GM21390 (cell line): ENCODE measurements at regions not wholly inside any gene's neighbourhood (a gene's known extent, or its start where the extent isn't known, plus 50 kb on each side); places are given as distances from the start of the nearest gene placed in this dataset.
"Not testable (repeated sequence)": the region's sequence is repeated elsewhere in the genome, so short reads cannot be mapped to it uniquely, and the experiment has no call there.

Experiments used
- ATAC-seq: cut with Tn5 transposase; IDR thresholded peaks from one replicate; pipeline ENCODE4 v1.9.1; 2021; ENCODE audit not compliant: unreplicated experiment

DNA sequence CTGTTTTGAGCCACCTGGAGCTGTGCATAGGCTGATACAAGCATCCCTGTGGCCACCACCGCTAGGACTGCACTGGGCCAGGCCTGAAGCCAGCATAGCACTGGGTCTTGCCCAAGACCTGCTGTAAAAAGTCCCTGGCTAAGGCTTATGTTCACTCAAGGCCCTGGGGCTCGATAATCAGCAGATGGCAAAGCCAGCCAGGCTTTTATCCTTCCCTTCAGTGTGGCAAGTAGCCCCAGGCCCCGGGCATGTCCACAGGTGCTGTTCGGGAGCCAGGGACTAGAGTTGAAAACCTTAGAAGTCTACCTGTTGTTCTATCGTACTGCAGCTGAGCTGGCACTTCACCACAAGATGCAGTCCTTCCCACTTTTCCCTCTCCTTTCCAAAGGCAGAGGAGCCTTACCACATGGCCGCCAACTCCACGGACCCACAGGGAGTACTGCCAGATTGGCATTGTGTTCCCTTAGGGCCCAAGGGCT, 226.4 kb upstream of the ZNF217 start:
- no peak for ATAC-seq

DNA sequence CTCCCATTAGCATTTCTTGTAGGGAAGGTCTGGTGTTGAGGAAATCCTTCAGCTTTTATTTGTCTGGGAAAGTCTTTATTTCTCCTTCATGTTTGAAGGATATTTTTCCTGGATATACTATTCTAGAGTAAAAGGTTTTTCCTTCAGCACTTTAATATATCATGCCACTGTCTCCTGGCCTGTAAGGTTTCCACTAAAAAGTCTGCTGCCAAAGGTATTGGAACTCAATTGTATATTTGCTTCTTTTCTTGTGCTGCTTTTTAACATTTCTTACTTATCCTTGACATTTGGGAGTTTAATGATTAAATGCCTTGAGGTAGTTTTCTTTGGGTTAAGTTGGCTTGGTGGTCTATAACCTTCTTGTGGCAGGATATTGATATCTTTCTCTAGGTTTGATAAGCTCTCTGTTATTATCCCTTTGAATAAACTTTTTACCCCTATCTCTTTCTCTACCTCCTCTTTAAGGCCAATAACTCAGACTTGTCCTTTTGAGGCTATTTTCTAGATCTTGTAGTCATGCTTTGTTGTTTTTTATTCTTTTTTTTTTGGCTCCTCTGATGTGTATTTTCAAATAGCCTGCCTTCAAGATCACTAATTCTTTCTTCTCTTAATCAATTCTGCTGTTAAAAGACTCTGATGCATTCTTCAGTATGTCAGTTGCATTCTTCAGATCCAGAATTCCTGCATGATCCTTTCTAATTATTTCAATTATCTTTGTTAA, 225.0 kb upstream of the ZNF217 start:
- ATAC-seq, result no peak

DNA sequence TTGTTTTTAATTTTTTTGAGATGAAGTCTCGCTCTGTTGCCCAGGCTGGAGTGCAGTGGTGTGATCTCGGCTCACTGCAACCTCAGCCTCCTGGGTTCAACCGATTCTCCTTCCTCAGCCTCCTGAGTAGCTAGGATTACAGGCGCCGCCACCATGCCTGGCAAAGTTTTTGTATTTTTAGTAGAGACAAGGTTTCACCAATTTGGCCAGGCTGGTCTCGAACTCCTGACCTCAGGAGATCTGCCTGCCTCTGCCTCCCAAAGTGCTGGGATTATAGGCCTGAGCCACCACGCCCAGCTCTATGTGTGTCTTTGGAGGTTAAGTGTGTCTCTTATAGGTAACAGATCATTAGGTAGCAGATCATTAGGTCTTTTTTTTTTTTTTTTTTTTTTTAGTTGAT, 223.9 kb upstream of the ZNF217 start:
- ATAC-seq, result not testable (repeated sequence)

DNA sequence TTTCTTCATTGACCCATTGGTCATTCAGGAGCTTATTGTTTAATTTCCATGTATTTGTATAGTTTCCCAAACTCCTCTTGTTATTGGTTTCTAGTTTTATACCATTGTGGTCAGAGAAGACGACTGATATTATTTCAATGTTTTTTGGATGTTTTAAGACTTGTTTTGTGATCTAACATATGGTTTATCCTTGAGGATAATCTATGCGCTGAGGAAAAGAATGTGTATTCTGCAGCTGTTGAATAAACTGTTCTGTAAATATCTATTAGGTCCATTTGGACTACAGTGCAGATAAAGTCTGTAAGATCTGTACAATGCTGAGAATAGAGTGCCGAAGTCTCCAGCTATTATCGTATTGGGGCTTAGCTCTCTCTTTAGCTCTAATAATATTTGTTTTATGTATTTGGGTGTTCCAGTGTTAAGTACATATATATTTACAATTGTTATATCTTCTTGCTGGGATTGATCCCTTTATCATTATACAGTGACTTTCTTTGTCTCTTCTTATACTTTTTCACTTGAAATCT, 223.3 kb upstream of the ZNF217 start:
- ATAC-seq, result no peak

DNA sequence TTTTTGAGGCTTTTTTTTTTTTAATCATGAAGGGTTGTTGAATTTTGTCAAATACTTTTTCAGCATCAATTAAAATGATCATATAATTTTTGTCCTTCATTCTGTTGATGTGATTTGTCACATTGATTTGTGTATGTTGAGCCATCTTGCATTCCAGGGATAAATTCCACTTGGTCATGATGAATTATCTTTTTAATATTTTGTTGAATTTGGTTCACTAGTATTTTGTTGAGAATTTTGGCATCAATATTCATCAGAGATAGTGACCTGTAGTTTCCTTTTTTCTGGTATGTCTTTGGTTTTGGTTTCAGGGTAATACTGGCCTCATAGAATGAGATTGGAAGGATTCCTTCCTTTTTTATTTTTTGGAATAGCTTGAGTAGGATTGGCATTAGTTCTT, 221.9 kb upstream of the ZNF217 start:
- no peak for ATAC-seq

DNA sequence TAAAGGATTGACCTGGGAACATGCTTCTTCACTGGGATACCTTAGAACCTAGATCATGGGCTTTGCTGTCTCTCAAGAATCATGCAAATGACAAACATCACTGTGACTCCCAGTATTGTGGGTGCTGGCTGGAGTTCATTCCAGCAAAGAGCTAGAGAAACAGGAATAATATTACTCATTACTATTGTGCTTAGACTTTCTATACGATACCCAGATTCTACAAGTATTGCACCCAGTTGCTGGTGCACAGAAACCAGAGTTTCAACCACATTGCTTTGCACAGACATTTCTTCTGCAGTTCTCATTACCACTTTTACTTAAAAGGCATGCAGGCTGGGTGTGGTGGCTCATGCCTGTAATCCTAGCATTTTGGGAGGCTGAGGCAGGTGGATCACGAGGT, 220.4 kb upstream of the ZNF217 start:
- ATAC-seq, result peak; percentile 69

DNA sequence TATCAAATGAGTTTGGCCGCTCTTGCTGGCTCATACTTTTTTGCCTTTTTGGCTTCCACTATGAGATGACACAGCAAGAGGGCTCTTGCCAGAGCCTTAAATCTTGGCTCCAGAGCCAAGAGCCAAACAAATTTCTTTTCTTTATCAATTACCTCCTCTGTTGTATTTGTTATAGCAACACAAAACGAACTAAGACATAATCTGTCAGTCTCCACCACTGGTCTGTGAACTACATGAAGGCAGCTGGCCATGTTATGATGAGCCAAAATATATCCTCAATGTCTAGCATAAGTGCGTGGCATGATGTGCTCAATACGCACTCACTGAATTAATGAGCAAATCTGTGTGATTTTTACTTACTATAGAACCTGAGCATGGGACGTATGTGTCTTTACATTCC, 220.0 kb upstream of the ZNF217 start:
- ATAC-seq, result no peak

DNA sequence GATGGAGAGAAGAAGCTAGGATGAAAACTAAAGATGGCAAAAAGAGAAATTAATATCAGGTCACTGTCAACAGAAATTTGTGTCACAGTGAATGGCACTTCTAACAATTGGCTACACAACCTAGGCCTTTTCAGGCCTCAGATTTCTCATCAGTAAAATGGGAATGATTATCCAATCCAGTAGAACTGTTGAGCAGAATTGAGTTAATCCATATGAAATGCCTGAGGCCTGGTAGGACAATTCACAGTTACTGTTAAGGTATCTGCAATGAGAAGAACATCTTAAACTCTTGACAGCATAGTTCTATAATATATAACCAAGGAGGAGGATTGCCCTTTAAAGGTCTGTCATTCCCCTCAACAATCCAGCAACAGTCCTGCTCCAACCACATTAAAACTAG, 217.9 kb upstream of the ZNF217 start:
- ATAC-seq, result no peak

DNA sequence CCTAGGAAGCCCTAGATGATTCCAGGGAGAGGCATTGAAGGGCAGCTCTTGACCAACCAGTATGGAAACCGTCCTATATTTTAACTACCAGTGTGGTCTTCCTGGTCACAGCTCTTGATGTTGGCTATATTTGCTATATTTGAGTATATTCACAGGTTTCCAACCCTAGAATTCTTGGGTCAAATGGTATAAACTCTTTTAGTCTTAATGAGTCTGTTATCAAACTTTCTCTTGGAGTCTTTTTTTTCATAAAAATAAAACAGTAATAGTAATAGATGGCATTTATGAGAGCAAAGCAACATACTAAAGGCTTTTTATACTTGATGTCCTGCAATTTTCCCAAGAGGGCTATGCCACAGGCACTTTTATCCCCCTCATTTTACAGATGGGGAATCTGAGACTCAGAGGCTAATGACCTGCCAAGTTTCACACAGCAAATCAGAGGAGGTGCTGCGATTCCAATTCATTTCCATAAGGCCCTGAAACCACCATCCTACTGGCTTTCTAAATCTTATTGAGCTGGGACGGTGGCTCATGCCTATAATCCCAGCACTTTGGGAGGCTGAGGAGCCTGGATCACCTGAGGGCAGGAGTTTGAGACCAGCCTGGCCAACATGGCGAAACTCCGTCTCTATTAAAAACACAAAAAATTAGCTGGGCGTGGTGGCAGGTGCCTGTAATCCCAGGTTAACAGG, 217.2 kb upstream of the ZNF217 start:
- ATAC-seq, result no peak

DNA sequence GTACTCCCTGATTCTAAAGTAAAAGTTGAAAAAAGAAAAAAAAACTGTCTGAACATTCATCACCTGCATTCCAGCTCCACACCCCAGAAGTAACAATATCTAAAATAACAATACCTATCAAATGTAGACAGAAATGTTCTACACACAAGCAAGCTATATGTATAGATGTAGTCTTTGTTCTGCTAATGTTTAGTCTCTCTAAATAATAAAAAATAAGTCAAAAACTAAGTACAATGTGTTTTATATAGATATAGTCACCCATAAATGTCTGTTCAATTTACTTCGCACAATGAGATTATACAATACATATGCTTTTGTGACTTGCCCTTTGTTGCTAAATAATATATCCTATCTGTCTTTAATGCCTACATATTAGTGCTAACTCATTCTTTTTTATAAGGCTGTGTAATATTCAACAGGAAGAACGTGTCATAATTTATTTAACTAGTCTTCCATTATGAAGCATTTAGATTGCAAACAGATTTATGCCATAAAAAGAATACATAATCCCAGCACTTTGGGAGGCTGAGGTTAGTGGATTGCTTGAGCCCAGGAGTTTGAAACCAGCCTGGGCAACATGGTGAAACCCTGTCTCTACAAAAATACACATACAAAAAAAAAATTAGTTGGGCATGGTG, 216.2 kb upstream of the ZNF217 start:
- ATAC-seq, result no peak

DNA sequence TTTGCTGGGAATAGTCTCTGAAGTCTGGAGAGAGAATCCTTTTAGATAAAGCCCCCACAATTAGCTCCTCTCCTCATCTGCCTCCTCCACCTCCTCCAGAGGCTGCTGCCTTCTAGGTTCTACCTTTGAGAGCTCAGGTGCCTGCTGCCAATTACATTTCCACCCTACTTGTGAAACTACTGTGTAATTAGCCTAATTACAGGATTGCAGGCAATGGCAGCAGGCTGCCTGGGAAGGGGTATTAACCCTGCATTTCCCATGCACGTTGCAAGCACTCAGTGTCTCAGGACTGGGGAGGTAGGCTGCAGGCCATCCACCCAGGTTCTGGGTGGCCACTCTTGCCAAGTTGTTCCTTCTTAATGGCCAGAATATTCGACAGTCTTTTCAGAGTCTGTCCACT, 215.6 kb upstream of the ZNF217 start:
- no peak for ATAC-seq

DNA sequence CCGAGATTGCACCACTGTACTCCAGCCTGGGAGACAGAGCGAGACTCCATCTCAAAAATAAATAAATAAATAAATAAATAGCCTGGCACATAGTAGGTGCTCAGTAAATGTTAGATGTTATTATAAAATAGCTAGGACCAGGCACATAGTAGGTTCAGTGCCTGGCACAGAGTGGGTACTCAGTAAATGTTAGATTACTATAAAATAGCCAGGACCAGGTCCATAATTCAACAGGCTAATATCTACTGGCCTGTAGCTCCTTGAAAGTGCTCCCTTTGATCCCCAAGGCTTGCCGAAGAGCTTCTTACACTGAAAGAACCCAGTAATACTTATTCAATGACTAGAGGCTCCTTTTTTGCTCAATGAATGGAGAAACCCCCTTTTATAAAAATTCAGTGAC, 215.1 kb upstream of the ZNF217 start:
- no peak for ATAC-seq

DNA sequence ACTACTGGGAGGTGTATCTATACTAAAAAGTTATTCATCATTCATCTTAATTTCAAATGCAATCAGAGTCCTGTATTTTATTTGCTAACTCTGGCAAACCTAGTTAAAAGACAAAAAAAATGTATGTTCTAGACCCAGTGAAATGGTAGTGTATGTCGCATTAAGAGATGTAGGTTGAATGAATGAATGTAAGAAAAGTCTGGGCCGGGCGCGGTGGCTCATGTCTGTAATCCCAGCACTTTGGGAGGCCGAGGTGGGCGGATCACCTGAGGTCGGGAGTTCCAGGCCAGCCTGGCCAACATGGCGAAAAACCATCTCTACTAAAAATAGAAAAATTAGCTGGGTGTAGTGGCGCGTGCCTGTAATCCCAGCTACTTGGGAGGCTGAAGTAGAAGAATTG, 214.7 kb upstream of the ZNF217 start:
- not testable (repeated sequence) for ATAC-seq

DNA sequence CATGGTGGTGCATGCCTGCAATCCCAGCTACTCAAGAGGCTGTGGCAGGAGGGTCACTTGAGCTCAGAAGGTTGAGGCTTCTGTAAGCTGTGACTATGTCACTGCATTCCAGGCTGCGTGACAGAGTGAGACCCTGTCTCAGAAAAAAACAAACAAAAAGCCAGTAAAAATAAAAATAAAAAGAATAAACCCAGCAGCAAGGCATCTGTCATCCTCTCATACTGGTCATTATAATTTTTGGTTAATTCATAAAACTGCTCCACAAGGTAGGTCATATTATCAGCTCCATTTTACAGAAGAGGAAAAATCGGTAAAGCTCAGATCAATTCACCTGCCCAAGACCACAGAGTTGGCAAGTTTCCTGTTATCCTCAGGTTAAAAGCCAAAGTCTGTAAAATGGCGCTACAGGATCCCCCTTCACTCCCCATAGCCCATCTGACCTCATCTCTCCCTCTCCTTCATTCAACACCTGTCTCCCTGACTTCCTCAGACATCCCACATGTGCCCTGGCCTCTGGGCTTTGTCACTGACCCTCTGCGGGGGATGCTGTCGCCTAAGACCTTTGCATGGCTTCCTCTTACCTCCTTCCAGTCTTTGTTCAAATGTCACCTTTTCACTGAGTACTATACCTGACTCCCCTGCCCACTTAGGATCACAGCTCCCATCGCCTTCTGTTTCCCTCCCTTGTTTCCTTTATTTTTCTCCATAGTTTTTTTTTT, 213.2 kb upstream of the ZNF217 start:
- ATAC-seq, result no peak

DNA sequence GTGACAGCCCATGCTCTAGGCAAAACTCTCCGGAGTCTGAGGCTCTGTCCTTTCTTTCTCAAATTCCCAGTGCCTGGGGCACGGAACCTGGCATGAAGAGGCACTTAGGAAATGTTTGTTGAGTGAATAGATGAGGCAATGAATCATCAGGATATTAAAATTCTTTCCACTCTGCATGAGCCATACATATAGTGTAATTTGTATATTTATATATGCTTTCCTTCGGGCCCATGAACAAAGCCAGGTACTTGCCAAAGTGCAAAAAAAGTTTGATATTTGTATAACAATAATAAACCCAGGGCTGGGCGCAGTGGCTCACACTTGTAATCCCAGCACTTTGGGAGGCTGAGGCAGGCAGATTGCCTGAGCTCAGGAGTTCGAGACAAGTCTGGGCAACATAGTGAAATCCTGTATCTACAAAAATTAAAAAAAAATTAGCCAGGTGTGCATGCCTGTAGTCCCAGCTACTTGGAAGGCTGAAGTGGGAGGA, 212.3 kb upstream of the ZNF217 start:
- no peak for ATAC-seq

DNA sequence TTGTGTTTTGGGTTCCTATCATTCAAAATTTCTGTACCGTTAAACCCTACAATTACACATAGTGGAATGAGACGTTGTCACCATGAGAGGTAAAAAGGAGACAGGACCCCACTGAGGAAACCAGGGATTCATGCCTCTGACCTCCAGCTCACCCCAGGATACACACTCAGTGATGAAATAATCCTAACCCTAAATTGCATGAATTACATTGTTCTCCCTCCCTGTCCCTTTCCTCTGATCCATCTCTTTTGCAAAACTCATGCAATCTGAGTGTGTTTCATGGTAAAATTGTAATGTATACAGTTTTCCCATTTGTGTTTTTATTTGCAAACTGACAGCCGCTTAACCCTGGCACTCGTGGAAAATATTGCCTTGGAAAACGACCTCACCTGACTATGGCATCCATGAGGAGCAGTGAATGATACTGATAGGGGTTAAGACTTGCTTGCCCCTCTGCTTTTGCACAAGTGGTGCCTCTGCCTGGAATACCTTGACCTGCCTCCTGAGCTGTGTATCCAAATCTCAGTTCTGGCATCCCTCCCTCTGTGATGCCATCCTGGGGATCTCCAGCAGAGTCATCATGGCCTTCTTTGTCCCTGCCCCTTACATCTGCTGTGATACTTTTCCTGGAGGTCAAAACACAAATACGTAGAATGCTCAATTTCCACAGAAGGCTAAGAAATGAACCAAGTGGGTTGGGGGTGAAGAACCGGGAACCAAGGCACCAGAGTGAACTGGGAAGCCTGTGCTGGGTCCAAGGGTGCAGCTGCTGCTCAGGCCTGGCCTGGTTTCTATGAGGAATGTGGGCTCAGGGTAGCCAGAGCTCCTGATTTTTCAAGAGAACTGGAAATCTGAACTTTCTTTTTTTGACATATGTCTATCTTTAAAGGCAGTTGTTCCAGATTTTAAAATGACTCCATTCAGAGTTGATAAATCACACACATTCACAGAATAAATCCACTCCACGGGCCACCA, 211.6 kb upstream of the ZNF217 start:
- ATAC-seq, result no peak

DNA sequence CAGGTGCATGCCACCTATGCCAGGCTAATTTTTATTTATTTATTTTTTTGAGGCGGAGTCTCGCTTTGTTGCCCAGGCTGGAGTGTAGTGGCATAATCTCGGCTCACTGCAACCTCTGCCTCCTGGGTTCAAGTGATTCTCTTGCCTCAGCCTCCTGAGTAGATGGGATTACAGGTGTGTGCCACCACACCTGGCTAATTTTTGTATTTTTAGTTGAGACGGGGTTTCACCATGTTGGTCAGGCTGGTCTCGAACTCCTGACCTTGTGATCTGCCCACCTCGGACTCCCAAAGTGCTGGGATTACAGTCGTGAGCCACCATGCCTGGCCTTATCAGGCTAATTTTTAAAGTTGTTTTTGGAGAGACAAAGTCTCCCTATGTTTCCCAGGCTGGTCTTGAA, 210.7 kb upstream of the ZNF217 start:
- not testable (repeated sequence) for ATAC-seq

DNA sequence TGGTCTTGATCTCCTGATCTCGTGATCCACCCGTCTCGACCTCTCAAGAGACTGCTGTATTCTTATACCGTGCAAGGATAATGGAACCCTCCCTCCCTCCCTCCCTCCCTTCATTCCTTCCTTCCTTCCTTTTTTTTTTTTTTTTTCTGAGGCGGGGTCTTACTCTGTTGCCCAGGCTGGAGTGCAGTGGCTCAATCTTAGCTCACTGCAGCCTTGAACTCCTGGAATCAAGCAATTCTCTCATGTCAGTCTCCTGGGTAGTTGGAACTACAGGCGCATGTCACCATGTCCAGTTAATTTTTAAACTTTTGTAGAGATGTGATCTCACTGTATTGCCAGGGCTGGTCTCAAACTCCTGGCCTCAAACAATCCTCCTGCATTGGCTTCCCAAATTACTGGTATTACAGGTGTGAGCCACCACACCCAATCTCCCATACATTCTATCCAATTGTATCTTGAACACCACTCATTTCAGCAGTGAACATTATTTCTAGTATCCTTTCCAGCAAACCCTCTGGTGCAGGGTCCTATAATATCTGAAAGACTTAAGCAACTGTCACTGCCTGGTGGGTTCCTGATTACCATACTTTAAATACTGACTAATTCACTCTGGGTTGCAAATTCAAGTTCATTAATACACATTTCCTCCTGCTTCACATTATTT, 210.0 kb upstream of the ZNF217 start:
- no peak for ATAC-seq

DNA sequence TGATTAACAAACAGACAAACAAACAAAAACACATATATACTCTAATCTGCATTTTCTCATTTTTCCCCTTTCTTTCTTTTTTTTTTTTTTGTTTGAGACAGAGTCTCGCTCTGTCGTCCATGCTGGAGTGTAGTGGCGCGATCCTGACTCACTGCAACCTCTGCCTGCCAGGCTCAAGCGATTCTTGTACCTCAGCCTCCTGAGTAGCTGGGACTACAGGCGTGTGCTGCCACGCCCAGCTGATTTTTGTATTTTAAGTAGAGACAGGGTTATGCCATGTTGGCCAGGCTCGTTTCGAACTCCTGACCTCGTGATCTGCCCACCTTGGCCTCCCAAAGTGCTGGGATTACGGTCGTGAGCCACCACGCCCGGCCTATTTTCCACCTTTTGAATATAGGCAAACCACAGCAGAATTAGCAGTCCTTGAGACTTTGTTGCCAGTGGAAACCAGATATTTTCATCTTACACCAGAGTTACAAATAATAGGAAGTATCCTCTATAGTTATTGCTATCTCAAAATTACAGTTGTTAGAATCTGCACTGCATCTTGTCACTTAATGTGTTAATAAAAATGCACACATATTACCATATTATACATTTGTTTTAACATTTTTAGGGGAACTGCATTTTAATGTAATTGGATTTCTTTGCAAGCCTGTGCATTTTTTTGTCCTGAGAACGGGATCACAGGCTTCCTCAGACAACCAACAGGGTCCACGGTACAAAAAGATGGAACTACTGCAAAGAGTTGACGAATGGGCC, 208.2 kb upstream of the ZNF217 start:
- no peak for ATAC-seq
